Testis (tissue), 2 donors: ENCODE measurements at regions not wholly inside any gene's neighbourhood (a gene's known extent, or its start where the extent isn't known, plus 50 kb on each side); places are given as distances from the start of the nearest gene placed in this dataset.

Experiments used
- POLR2A ChIP-seq: fragments of 450-650 bp; IDR thresholded peaks from one replicate; pipeline ENCODE4 v1.6.1; 2017; ENCODE audit warnings: antibody characterized with exemption, mild to moderate bottlenecking, moderate library complexity
- TF ChIP-seq, protein P1 (sequence below), 3 experiments: fragments of 450-650 bp in 2 of 3; fragments of 200-600 bp in 1 of 3; sonication (generic) in 1 of 3; IDR thresholded peaks; one replicate each; pipeline ENCODE4 v1.5.1; 2016 to 2019; ENCODE audit warnings: antibody characterized with exemption in 3 of 3, mild to moderate bottlenecking in 2 of 3, moderate library complexity in 1 of 3

DNA sequence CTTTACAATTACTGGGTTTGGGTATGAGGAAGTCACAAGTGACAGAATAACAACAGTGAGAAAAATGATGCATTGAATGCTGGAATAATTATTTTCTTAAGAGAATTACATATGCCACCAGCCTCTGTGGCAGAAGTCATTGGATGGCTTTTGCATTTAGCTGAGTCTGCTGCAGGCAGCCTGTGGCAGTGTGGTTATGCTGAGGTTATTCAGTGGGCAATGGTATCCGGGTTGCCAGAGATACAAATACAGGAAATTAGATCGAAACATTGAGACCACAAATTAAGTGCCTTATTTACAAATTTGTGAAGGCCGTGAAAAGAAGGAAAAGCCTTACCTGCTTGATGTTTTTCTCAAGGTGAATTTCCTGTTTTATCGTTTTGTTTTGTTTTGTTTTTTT is 1050.0 kb downstream of the GALC start:
- TF ChIP-seq, protein P1, sequence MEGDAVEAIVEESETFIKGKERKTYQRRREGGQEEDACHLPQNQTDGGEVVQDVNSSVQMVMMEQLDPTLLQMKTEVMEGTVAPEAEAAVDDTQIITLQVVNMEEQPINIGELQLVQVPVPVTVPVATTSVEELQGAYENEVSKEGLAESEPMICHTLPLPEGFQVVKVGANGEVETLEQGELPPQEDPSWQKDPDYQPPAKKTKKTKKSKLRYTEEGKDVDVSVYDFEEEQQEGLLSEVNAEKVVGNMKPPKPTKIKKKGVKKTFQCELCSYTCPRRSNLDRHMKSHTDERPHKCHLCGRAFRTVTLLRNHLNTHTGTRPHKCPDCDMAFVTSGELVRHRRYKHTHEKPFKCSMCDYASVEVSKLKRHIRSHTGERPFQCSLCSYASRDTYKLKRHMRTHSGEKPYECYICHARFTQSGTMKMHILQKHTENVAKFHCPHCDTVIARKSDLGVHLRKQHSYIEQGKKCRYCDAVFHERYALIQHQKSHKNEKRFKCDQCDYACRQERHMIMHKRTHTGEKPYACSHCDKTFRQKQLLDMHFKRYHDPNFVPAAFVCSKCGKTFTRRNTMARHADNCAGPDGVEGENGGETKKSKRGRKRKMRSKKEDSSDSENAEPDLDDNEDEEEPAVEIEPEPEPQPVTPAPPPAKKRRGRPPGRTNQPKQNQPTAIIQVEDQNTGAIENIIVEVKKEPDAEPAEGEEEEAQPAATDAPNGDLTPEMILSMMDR (IDR thresholded peaks at IDR 0.05): no peak
- no peak for TF ChIP-seq POLR2A
